ENCODE measurements at regions not wholly inside any gene's neighbourhood (a gene's known extent, or its start where the extent isn't known, plus 50 kb on each side); places are given as distances from the start of the nearest gene placed in this dataset.

GRCh38 chr14:105581551-105582341, 55.4 kb downstream of the TMEM121 start:
- TF ChIP-seq YY1 (IDR thresholded peaks at IDR 0.05; ENCODE audit: low read depth): no peak
- TF ChIP-seq MAX (IDR thresholded peaks at IDR 0.05): no peak
- no peak for TF ChIP-seq RAD21 (IDR thresholded peaks at IDR 0.05; ENCODE audit: low read depth)
- TF ChIP-seq CEBPB (IDR thresholded peaks at IDR 0.05): no peak

GRCh38 chr14:105582639-105583038, 56.3 kb downstream of the TMEM121 start:
- TF ChIP-seq RAD21 (IDR thresholded peaks at IDR 0.05; ENCODE audit: low read depth): no peak

- TF ChIP-seq YY1 (IDR thresholded peaks at IDR 0.05; ENCODE audit: low read depth) (no peak), TAF1 (IDR thresholded peaks at IDR 0.05; ENCODE audit: low read depth) (no peak), RAD21 (IDR thresholded peaks at IDR 0.05; ENCODE audit: low read depth) (no peak), MAX (IDR thresholded peaks at IDR 0.05) (no peak), TEAD4 (IDR thresholded peaks at IDR 0.05) (no peak), REST (IDR thresholded peaks at IDR 0.05; ENCODE audit: low read depth) (no peak), CEBPB (IDR thresholded peaks at IDR 0.05) (no peak), USF1 (IDR thresholded peaks at IDR 0.05) (no peak), CREB1 (IDR thresholded peaks at IDR 0.05; ENCODE audit: low read depth) (no peak), EP300 (IDR thresholded peaks at IDR 0.05; ENCODE audit: borderline replicate concordance) (no peak), TCF12 (IDR thresholded peaks at IDR 0.05; ENCODE audit: low read depth) (no peak), ZBTB7A (IDR thresholded peaks at IDR 0.05; ENCODE audit: low read depth) (no peak), NFIC (IDR thresholded peaks at IDR 0.05) (no peak), FOXM1 (IDR thresholded peaks at IDR 0.05; ENCODE audit: borderline replicate concordance, low read depth) (no peak), EGR1 (IDR thresholded peaks at IDR 0.05) (no peak)
Observed at GRCh38 chr14:105588236-105588860, 62.0 kb downstream of the TMEM121 start.

- no peak for TF ChIP-seq USF1 (IDR thresholded peaks at IDR 0.05)
- TF ChIP-seq CREB1 (IDR thresholded peaks at IDR 0.05; ENCODE audit: low read depth): no peak
- no peak for TF ChIP-seq MAX (IDR thresholded peaks at IDR 0.05)
- no peak for TF ChIP-seq NFIC (IDR thresholded peaks at IDR 0.05)
- no peak for TF ChIP-seq RAD21 (IDR thresholded peaks at IDR 0.05; ENCODE audit: low read depth)
Observed at GRCh38 chr14:105589161-105589925, 63.0 kb downstream of the TMEM121 start.

GRCh38 chr14:105591052-105591451, 64.7 kb downstream of the TMEM121 start:
- TF ChIP-seq CREB1 (IDR thresholded peaks at IDR 0.05; ENCODE audit: low read depth) (no peak), EGR1 (IDR thresholded peaks at IDR 0.05) (no peak), RAD21 (IDR thresholded peaks at IDR 0.05; ENCODE audit: low read depth) (no peak)

GRCh38 chr14:105600939-105601359, 74.6 kb downstream of the TMEM121 start:
- no peak for TF ChIP-seq REST (IDR thresholded peaks at IDR 0.05; ENCODE audit: low read depth)
- TF ChIP-seq EP300 (IDR thresholded peaks at IDR 0.05; ENCODE audit: borderline replicate concordance): no peak
- TF ChIP-seq TEAD4 (IDR thresholded peaks at IDR 0.05): no peak
- no peak for TF ChIP-seq TAF1 (IDR thresholded peaks at IDR 0.05; ENCODE audit: low read depth)
- TF ChIP-seq RAD21 (IDR thresholded peaks at IDR 0.05; ENCODE audit: low read depth): no peak
- no peak for TF ChIP-seq EGR1 (IDR thresholded peaks at IDR 0.05)
- no peak for TF ChIP-seq MAX (IDR thresholded peaks at IDR 0.05)
- no peak for TF ChIP-seq USF1 (IDR thresholded peaks at IDR 0.05)
- TF ChIP-seq CREB1 (IDR thresholded peaks at IDR 0.05; ENCODE audit: low read depth): no peak
- no peak for TF ChIP-seq ZBTB7A (IDR thresholded peaks at IDR 0.05; ENCODE audit: low read depth)
- no peak for TF ChIP-seq CEBPB (IDR thresholded peaks at IDR 0.05)
- TF ChIP-seq NFIC (IDR thresholded peaks at IDR 0.05): no peak
- TF ChIP-seq YY1 (IDR thresholded peaks at IDR 0.05; ENCODE audit: low read depth): no peak
- no peak for TF ChIP-seq TCF12 (IDR thresholded peaks at IDR 0.05; ENCODE audit: low read depth)
- no peak for TF ChIP-seq FOXM1 (IDR thresholded peaks at IDR 0.05; ENCODE audit: borderline replicate concordance, low read depth)
